Prostate gland (tissue), 2 donors: ENCODE measurements at regions not wholly inside any gene's neighbourhood (a gene's known extent, or its start where the extent isn't known, plus 50 kb on each side); places are given as distances from the start of the nearest gene placed in this dataset.
"Not testable (repeated sequence)": the region's sequence is repeated elsewhere in the genome, so short reads cannot be mapped to it uniquely, and the experiment has no call there.

Source experiments
- DNase-seq: peaks from one replicate; pipeline ENCODE4 v3.0.0-alpha.2; 2019; ENCODE audit warnings: low spot score
- H3K27ac ChIP-seq, 2 donors: fragments of 200-600 bp; sonication (generic); 2 replicates each; pipeline ENCODE4 v1.5.1; 2017 to 2019
- H3K27me3 ChIP-seq: fragments of 200-600 bp; sonication (generic); replicated peaks from 2 replicates; pipeline ENCODE4 v1.5.1; 2019; ENCODE audit not compliant: insufficient read depth
- H3K36me3 ChIP-seq, 2 donors: fragments of 200-600 bp; sonication (generic); 1 replicate in 1 of 2; 2 replicates in 1 of 2; pipeline versions ENCODE4 v1.5.1 to v1.8.1; 2017 to 2019
- H3K4me1 ChIP-seq: fragments of 200-600 bp; sonication (generic); replicated peaks from 2 replicates; pipeline ENCODE4 v1.5.1; 2019
- H3K4me3 ChIP-seq, 2 donors: fragments of 200-600 bp; sonication (generic); 2 replicates each; pipeline ENCODE4 v1.5.1; 2017 to 2019
- H3K9me3 ChIP-seq: fragments of 200-600 bp; sonication (generic); 2 replicates; pipeline ENCODE4 v1.5.1; 2017
- CTCF ChIP-seq, 4 experiments: fragments of 200-600 bp in 2 of 4; fragments of 450-650 bp in 2 of 4; sonication (generic) in 2 of 4; IDR thresholded peaks; 1 replicate in 3 of 4; 2 replicates in 1 of 4; pipeline ENCODE4 v1.5.1; 2016 to 2019; ENCODE audit warnings: antibody characterized with exemption in 4 of 4, mild to moderate bottlenecking in 2 of 4, moderate library complexity in 2 of 4
- POLR2A ChIP-seq: fragments of 450-650 bp; IDR thresholded peaks from one replicate; pipeline ENCODE4 v1.6.1; 2016; ENCODE audit warnings: antibody characterized with exemption, mild to moderate bottlenecking
- POLR2AphosphoS5 ChIP-seq: sonication (generic); formaldehyde crosslinking; IDR thresholded peaks from one replicate; pipeline ENCODE4 v1.6.1; 2017; ENCODE audit warnings: antibody characterized with exemption
- WGBS: methylation state at CpG from one replicate; pipeline ENCODE4 v1.1.5; 2018; 5-methylcytosine and 5-hydroxymethylcytosine counted together
- intact Hi-C: fragments of 100-400 bp; cut with DNase I; formaldehyde crosslinking; loops from one replicate; pipeline ENCODE4 v1.14.2; 2022

GRCh38 chr14:105733081-105734065, 207.0 kb downstream of the TMEM121 start:
- Histone ChIP-seq H3K27ac (no peak overlapping the region), H3K36me3 (no peaks in the 10 kb centered on the region), H3K9me3 (no peaks in the 10 kb centered on the region), H3K4me3 (no peak overlapping the region), H3K27me3 (no peaks in the 10 kb centered on the region), H3K4me1 (no peaks in the 10 kb centered on the region)
- no peak for TF ChIP-seq CTCF (IDR thresholded peaks at IDR 0.05)
- TF ChIP-seq POLR2AphosphoS5 = no peak
- no peak for TF ChIP-seq POLR2A
- intact Hi-C loops = no loop called here
- WGBS = 89% methylated on average over 22 of the region's 22 CpGs
- DNase-seq = no peak

GRCh38 chr14:105734241-105734640, 207.9 kb downstream of the TMEM121 start:
- WGBS = 89% methylated on average over 14 of the region's 14 CpGs
- DNase-seq = not testable (repeated sequence)

GRCh38 chr14:105736331-105736730, 209.9 kb downstream of the TMEM121 start:
- H3K27me3 ChIP-seq, H3K27ac ChIP-seq, intact Hi-C loops, H3K36me3 ChIP-seq, H3K9me3 ChIP-seq, DNase-seq, H3K4me3 ChIP-seq, H3K4me1 ChIP-seq: not testable (repeated sequence)
- WGBS = no CpG with 5 or more reads among the region's 20 CpGs

More at GRCh38 chr14:105734241-105734640, 207.9 kb downstream of the TMEM121 start:
- H3K27ac ChIP-seq, H3K4me3 ChIP-seq, H3K9me3 ChIP-seq, H3K27me3 ChIP-seq, H3K36me3 ChIP-seq, intact Hi-C loops, H3K4me1 ChIP-seq: not testable (repeated sequence)

GRCh38 chr14:105737504-105738246, 211.3 kb downstream of the TMEM121 start:
- intact Hi-C loops = no loop called here
- WGBS = 78% methylated on average over 11 of the region's 17 CpGs
- TF ChIP-seq CTCF (IDR thresholded peaks at IDR 0.05) (no peak), POLR2A (no peak), POLR2AphosphoS5 (no peak)
- Histone ChIP-seq H3K4me3 (no peak overlapping the region), H3K36me3 (no peaks in the 10 kb centered on the region), H3K9me3 (no peaks in the 10 kb centered on the region), H3K27me3 (no peaks in the 10 kb centered on the region), H3K4me1 (no peaks in the 10 kb centered on the region), H3K27ac (no peak overlapping the region)
- DNase-seq = no peak

- 88% methylated on average over 8 of the region's 8 CpGs for WGBS
These were observed 212.3 kb downstream of the TMEM121 start for GRCh38 chr14:105738638-105739037.

More at GRCh38 chr14:105738638-105739037, 212.3 kb downstream of the TMEM121 start:
- no peak overlapping the region for H3K4me3 ChIP-seq
- no peaks in the 10 kb centered on the region for H3K9me3 ChIP-seq
- H3K4me1 ChIP-seq = no peaks in the 10 kb centered on the region
- H3K27ac ChIP-seq = no peak overlapping the region
- H3K36me3 ChIP-seq = no peaks in the 10 kb centered on the region
- no peaks in the 10 kb centered on the region for H3K27me3 ChIP-seq
- intact Hi-C loops = no loop called here
- no peak for TF ChIP-seq POLR2A
- TF ChIP-seq POLR2AphosphoS5 = no peak
- TF ChIP-seq CTCF (IDR thresholded peaks at IDR 0.05) = no peak
- no peak for DNase-seq
